ENCODE measurements at regions not wholly inside any gene's neighbourhood (a gene's known extent, or its start where the extent isn't known, plus 50 kb on each side); places are given as distances from the start of the nearest gene placed in this dataset.

- TF ChIP-seq, protein P1, sequence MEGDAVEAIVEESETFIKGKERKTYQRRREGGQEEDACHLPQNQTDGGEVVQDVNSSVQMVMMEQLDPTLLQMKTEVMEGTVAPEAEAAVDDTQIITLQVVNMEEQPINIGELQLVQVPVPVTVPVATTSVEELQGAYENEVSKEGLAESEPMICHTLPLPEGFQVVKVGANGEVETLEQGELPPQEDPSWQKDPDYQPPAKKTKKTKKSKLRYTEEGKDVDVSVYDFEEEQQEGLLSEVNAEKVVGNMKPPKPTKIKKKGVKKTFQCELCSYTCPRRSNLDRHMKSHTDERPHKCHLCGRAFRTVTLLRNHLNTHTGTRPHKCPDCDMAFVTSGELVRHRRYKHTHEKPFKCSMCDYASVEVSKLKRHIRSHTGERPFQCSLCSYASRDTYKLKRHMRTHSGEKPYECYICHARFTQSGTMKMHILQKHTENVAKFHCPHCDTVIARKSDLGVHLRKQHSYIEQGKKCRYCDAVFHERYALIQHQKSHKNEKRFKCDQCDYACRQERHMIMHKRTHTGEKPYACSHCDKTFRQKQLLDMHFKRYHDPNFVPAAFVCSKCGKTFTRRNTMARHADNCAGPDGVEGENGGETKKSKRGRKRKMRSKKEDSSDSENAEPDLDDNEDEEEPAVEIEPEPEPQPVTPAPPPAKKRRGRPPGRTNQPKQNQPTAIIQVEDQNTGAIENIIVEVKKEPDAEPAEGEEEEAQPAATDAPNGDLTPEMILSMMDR (IDR thresholded peaks at IDR 0.05), result no peak
- no peak for TF ChIP-seq POLR2A (IDR thresholded peaks at IDR 0.05)
- no peaks in the 10 kb centered on the region for H3K9me3 ChIP-seq
- H3K4me3 ChIP-seq, result no peak overlapping the region
- H3K36me3 ChIP-seq, result no peaks in the 10 kb centered on the region
- no peak for DNase-seq
- no peaks in the 10 kb centered on the region for H3K27me3 ChIP-seq
- peak overlapping the region in 3 of 4 donors; percentile 1 to 66 (median 48) for H3K27ac ChIP-seq
- peaks cover 7 to 18% (median 9%) of the 10 kb centered on the region in 3 donors for H3K4me1 ChIP-seq
- intact Hi-C loops (cut with DNase I), result no loop called here
- 91 to 100% methylated on average over 1 of the region's 1 CpG for WGBS, 2 donors
Measured at GRCh38 chr2:15703365-15703869, 111.7 kb downstream of the DDX1 start.

GRCh38 chr2:15704086-15704787, 112.6 kb downstream of the DDX1 start:
- peak overlapping the region; percentile 1 to 66 (median 42) for H3K27ac ChIP-seq
- no peak overlapping the region for H3K4me3 ChIP-seq
- TF ChIP-seq, protein P1 (IDR thresholded peaks at IDR 0.05), result no peak
- TF ChIP-seq POLR2A (IDR thresholded peaks at IDR 0.05), result no peak
- 40 to 63% methylated on average over 2 of the region's 2 CpGs for WGBS, 2 donors
- peaks cover 7 to 18% (median 9%) of the 10 kb centered on the region in 3 donors for H3K4me1 ChIP-seq
- no peak for DNase-seq
- intact Hi-C loops (cut with DNase I), result no loop called here
- H3K27me3 ChIP-seq, result no peaks in the 10 kb centered on the region
- H3K36me3 ChIP-seq, result no peaks in the 10 kb centered on the region
- H3K9me3 ChIP-seq, result no peaks in the 10 kb centered on the region

- no peak overlapping the region for H3K4me3 ChIP-seq
- WGBS, 2 donors, result 50 to 89% methylated on average over 1 of the region's 1 CpG
- no peaks in the 10 kb centered on the region for H3K9me3 ChIP-seq
- H3K27ac ChIP-seq, result peak overlapping the region in 1 of 4 donors; percentile 48
- peaks cover 7 to 23% (median 9%) of the 10 kb centered on the region in 3 donors for H3K4me1 ChIP-seq
- DNase-seq, result no peak
- TF ChIP-seq POLR2A (IDR thresholded peaks at IDR 0.05), result no peak
- TF ChIP-seq, protein P1 (IDR thresholded peaks at IDR 0.05), result no peak
- no peaks in the 10 kb centered on the region for H3K27me3 ChIP-seq
- intact Hi-C loops (cut with DNase I), result no loop called here
- H3K36me3 ChIP-seq, result no peaks in the 10 kb centered on the region
Measured at GRCh38 chr2:15704788-15705115, 113.1 kb downstream of the DDX1 start.

- 91 to 92% methylated on average over 6 of the region's 6 CpGs for WGBS, 2 donors
- TF ChIP-seq, protein P1 (IDR thresholded peaks at IDR 0.05), result no peak
- TF ChIP-seq POLR2A (IDR thresholded peaks at IDR 0.05), result no peak
- no peak overlapping the region for H3K4me3 ChIP-seq
- no peak for DNase-seq
- H3K27ac ChIP-seq, result no peak overlapping the region
- intact Hi-C loops (cut with DNase I), result no loop called here
- no peaks in the 10 kb centered on the region for H3K36me3 ChIP-seq
- peaks cover 7 to 23% (median 9%) of the 10 kb centered on the region in 3 donors for H3K4me1 ChIP-seq
- H3K9me3 ChIP-seq, result no peaks in the 10 kb centered on the region
- no peaks in the 10 kb centered on the region for H3K27me3 ChIP-seq
Measured at GRCh38 chr2:15705310-15705709, 113.6 kb downstream of the DDX1 start.

GRCh38 chr2:15705839-15706386, 114.2 kb downstream of the DDX1 start:
- H3K4me1 ChIP-seq, result peaks cover 7 to 23% (median 9%) of the 10 kb centered on the region in 3 donors
- no peak overlapping the region for H3K4me3 ChIP-seq
- intact Hi-C loops (cut with DNase I), result no loop called here
- no peaks in the 10 kb centered on the region for H3K36me3 ChIP-seq
- WGBS, 2 donors, result 94 to 97% methylated on average over 3 of the region's 3 CpGs
- no peaks in the 10 kb centered on the region for H3K27me3 ChIP-seq
- no peak for DNase-seq
- TF ChIP-seq, protein P1 (IDR thresholded peaks at IDR 0.05), result no peak
- TF ChIP-seq POLR2A (IDR thresholded peaks at IDR 0.05), result no peak
- H3K27ac ChIP-seq, result no peak overlapping the region
- no peaks in the 10 kb centered on the region for H3K9me3 ChIP-seq
